HepG2 (cell line): ENCODE measurements at regions not wholly inside any gene's neighbourhood (a gene's known extent, or its start where the extent isn't known, plus 50 kb on each side); places are given as distances from the start of the nearest gene placed in this dataset.

Source experiments
- KLF15 ChIP-seq: sonication (generic); formaldehyde crosslinking; IDR thresholded peaks from 2 replicates; pipeline ENCODE4 v1.8.1; 2023; ENCODE audit warnings: borderline replicate concordance, mild to moderate bottlenecking, inconsistent platforms, missing genetic modification reagents, mixed read lengths
- SOX6 ChIP-seq, 2 experiments: fragments of 450-650 bp in 1 of 2; sonication (generic) in 1 of 2; formaldehyde crosslinking in 1 of 2; IDR thresholded peaks; 2 replicates each; pipeline versions ENCODE4 v1.4.0 to v1.6.1; 2017 to 2020; ENCODE audit warnings: antibody characterized with exemption in 1 of 2, mild to moderate bottlenecking in 1 of 2, missing genetic modification reagents in 1 of 2
- ZNF468 ChIP-seq: sonication (generic); formaldehyde crosslinking; IDR thresholded peaks from 2 replicates; pipeline ENCODE4 v1.8.0; 2022; ENCODE audit warnings: mild to moderate bottlenecking, moderate library complexity, missing genetic modification reagents
- ZNF577 ChIP-seq: sonication (generic); formaldehyde crosslinking; IDR thresholded peaks from 2 replicates; pipeline ENCODE4 v1.4.0; 2020; ENCODE audit warnings: mild to moderate bottlenecking, low read depth, missing genetic modification reagents, borderline replicate concordance
- TF ChIP-seq, protein P1 (sequence below): sonication (generic); formaldehyde crosslinking; IDR thresholded peaks from 2 replicates; pipeline ENCODE4 v1.4.0; 2020; ENCODE audit warnings: mild to moderate bottlenecking, missing genetic modification reagents
- TF ChIP-seq, protein P2 (sequence below): sonication (generic); formaldehyde crosslinking; conservative IDR thresholded peaks from 2 replicates; pipeline ENCODE4 v1.5.0; 2020; ENCODE audit warnings: missing genetic modification reagents
- TF ChIP-seq, protein P3 (sequence below): sonication (generic); formaldehyde crosslinking; IDR thresholded peaks from 2 replicates; pipeline ENCODE4 v1.5.1; 2020; ENCODE audit warnings: mild to moderate bottlenecking, moderate library complexity, missing genetic modification reagents

DNA sequence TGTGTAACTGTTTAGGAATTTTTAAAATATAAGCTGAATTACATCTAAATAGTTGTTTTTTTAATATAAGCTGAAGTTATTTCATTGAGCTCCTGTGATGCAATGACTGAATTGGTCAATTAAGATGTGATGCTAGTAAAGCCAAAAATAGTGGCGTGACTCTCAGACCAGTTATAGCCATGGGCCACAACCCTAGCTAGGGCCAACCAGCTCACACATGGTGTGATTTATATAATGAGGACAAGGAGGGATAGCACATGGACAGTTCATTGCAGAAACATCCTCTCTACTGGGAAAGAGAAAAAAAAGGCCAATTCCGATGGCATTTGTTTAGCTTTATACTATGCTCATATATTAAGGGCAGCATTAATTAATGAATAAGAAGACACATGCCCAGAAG is 119.3 kb upstream of the PROX1 start (continued):
- TF ChIP-seq, protein P1, sequence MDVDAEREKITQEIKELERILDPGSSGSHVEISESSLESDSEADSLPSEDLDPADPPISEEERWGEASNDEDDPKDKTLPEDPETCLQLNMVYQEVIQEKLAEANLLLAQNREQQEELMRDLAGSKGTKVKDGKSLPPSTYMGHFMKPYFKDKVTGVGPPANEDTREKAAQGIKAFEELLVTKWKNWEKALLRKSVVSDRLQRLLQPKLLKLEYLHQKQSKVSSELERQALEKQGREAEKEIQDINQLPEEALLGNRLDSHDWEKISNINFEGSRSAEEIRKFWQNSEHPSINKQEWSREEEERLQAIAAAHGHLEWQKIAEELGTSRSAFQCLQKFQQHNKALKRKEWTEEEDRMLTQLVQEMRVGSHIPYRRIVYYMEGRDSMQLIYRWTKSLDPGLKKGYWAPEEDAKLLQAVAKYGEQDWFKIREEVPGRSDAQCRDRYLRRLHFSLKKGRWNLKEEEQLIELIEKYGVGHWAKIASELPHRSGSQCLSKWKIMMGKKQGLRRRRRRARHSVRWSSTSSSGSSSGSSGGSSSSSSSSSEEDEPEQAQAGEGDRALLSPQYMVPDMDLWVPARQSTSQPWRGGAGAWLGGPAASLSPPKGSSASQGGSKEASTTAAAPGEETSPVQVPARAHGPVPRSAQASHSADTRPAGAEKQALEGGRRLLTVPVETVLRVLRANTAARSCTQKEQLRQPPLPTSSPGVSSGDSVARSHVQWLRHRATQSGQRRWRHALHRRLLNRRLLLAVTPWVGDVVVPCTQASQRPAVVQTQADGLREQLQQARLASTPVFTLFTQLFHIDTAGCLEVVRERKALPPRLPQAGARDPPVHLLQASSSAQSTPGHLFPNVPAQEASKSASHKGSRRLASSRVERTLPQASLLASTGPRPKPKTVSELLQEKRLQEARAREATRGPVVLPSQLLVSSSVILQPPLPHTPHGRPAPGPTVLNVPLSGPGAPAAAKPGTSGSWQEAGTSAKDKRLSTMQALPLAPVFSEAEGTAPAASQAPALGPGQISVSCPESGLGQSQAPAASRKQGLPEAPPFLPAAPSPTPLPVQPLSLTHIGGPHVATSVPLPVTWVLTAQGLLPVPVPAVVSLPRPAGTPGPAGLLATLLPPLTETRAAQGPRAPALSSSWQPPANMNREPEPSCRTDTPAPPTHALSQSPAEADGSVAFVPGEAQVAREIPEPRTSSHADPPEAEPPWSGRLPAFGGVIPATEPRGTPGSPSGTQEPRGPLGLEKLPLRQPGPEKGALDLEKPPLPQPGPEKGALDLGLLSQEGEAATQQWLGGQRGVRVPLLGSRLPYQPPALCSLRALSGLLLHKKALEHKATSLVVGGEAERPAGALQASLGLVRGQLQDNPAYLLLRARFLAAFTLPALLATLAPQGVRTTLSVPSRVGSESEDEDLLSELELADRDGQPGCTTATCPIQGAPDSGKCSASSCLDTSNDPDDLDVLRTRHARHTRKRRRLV (CRISPR knock-in tag): no peak
- TF ChIP-seq KLF15 (no peak), SOX6 (IDR thresholded peaks at IDR 0.05) (no peak), SOX6 (CRISPR knock-in tag; IDR thresholded peaks at IDR 0.05) (no peak), ZNF468 (CRISPR knock-in tag) (no peak), ZNF577 (CRISPR knock-in tag) (no peak)
- TF ChIP-seq, protein P2, sequence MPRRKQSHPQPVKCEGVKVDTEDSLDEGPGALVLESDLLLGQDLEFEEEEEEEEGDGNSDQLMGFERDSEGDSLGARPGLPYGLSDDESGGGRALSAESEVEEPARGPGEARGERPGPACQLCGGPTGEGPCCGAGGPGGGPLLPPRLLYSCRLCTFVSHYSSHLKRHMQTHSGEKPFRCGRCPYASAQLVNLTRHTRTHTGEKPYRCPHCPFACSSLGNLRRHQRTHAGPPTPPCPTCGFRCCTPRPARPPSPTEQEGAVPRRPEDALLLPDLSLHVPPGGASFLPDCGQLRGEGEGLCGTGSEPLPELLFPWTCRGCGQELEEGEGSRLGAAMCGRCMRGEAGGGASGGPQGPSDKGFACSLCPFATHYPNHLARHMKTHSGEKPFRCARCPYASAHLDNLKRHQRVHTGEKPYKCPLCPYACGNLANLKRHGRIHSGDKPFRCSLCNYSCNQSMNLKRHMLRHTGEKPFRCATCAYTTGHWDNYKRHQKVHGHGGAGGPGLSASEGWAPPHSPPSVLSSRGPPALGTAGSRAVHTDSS (CRISPR knock-in tag): no peak
- TF ChIP-seq, protein P3, sequence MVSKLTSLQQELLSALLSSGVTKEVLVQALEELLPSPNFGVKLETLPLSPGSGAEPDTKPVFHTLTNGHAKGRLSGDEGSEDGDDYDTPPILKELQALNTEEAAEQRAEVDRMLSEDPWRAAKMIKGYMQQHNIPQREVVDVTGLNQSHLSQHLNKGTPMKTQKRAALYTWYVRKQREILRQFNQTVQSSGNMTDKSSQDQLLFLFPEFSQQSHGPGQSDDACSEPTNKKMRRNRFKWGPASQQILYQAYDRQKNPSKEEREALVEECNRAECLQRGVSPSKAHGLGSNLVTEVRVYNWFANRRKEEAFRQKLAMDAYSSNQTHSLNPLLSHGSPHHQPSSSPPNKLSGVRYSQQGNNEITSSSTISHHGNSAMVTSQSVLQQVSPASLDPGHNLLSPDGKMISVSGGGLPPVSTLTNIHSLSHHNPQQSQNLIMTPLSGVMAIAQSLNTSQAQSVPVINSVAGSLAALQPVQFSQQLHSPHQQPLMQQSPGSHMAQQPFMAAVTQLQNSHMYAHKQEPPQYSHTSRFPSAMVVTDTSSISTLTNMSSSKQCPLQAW (CRISPR knock-in tag): no peak
- TF ChIP-seq, all 625 proteins: peak for 0
